ENCODE measurements at regions not wholly inside any gene's neighbourhood (a gene's known extent, or its start where the extent isn't known, plus 50 kb on each side); places are given as distances from the start of the nearest gene placed in this dataset.

GRCh38 chr3:72158639-72159326, 373.8 kb upstream of the PROK2 start:
- TF ChIP-seq CTCF (IDR thresholded peaks at IDR 0.05; ENCODE audit: low read length), result no peak
- TF ChIP-seq EZH2 (optimal IDR thresholded peaks at IDR 0.05; ENCODE audit: low read depth, low read length), result no peak
- no peak for TF ChIP-seq EZH2phosphoT487 (IDR thresholded peaks at IDR 0.05; ENCODE audit: low read length)
